Lower leg skin (tissue), 3 donors: ENCODE measurements at regions not wholly inside any gene's neighbourhood (a gene's known extent, or its start where the extent isn't known, plus 50 kb on each side); places are given as distances from the start of the nearest gene placed in this dataset.

ENCODE experiments used
- POLR2A ChIP-seq, 2 donors: fragments of 450-650 bp; IDR thresholded peaks; one replicate each; pipeline ENCODE4 v1.6.1; 2016 to 2017; ENCODE audit warnings: antibody characterized with exemption in 2 of 2, mild to moderate bottlenecking in 1 of 2, moderate library complexity in 1 of 2
- TF ChIP-seq, protein P1 (sequence below), 3 donors: fragments of 450-650 bp; IDR thresholded peaks; one replicate each; pipeline ENCODE4 v1.5.1; 2016; ENCODE audit warnings: antibody characterized with exemption in 3 of 3, mild to moderate bottlenecking in 3 of 3, moderate library complexity in 2 of 3

DNA sequence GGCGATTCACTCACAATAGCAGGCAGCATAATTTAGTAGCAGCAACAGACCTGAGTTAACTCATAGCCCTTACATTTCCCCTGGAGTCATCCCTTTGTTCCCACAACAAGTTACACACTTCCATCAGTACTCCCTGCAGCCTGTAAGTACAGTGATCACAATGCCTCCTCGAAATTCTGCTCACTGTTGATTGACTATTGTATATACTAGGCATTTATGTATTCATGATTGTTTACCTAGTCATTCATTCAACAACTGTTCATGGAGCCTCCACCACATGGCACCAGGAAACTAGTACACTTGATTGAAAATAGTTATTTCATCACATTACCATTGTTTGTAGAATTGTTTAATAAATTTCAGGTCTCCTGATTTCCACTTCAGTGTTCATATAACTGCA lies 71.4 kb upstream of the P3H2 start:
- TF ChIP-seq, protein P1, sequence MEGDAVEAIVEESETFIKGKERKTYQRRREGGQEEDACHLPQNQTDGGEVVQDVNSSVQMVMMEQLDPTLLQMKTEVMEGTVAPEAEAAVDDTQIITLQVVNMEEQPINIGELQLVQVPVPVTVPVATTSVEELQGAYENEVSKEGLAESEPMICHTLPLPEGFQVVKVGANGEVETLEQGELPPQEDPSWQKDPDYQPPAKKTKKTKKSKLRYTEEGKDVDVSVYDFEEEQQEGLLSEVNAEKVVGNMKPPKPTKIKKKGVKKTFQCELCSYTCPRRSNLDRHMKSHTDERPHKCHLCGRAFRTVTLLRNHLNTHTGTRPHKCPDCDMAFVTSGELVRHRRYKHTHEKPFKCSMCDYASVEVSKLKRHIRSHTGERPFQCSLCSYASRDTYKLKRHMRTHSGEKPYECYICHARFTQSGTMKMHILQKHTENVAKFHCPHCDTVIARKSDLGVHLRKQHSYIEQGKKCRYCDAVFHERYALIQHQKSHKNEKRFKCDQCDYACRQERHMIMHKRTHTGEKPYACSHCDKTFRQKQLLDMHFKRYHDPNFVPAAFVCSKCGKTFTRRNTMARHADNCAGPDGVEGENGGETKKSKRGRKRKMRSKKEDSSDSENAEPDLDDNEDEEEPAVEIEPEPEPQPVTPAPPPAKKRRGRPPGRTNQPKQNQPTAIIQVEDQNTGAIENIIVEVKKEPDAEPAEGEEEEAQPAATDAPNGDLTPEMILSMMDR (IDR thresholded peaks at IDR 0.05) = no peak
- no peak for TF ChIP-seq POLR2A (IDR thresholded peaks at IDR 0.05)
